Suprapubic skin (tissue), 4 donors: ENCODE measurements at regions not wholly inside any gene's neighbourhood (a gene's known extent, or its start where the extent isn't known, plus 50 kb on each side); places are given as distances from the start of the nearest gene placed in this dataset.

Experiments
- DNase-seq, 2 donors: peaks; one replicate each; pipeline ENCODE4 v3.0.0-alpha.2; 2019; ENCODE audit warnings: low spot score in 2 of 2
- H3K27ac ChIP-seq: fragments of 200-600 bp; sonication (generic); one replicate; pipeline ENCODE4 v1.5.1; 2019
- H3K27me3 ChIP-seq: fragments of 200-600 bp; sonication (generic); one replicate; pipeline ENCODE4 v1.5.1; 2019
- H3K36me3 ChIP-seq: fragments of 200-600 bp; sonication (generic); one replicate; pipeline ENCODE4 v1.5.1; 2019
- H3K4me1 ChIP-seq: fragments of 200-600 bp; sonication (generic); one replicate; pipeline ENCODE4 v1.5.1; 2019
- H3K4me3 ChIP-seq: fragments of 200-600 bp; sonication (generic); one replicate; pipeline ENCODE4 v1.5.1; 2019; ENCODE audit warnings: mild to moderate bottlenecking
- H3K9me3 ChIP-seq: fragments of 200-600 bp; sonication (generic); one replicate; pipeline ENCODE4 v1.5.1; 2019
- CTCF ChIP-seq, 2 donors: fragments of 200-600 bp in 1 of 2; fragments of 450-650 bp in 1 of 2; sonication (generic) in 1 of 2; IDR thresholded peaks; one replicate each; pipeline ENCODE4 v1.5.1; 2016 to 2019; ENCODE audit warnings: antibody characterized with exemption in 2 of 2, mild to moderate bottlenecking in 1 of 2, moderate library complexity in 1 of 2
- EP300 ChIP-seq: sonication (generic); formaldehyde crosslinking; IDR thresholded peaks from one replicate; pipeline ENCODE4 v1.6.1; 2017; ENCODE audit warnings: antibody characterized with exemption
- POLR2A ChIP-seq, 2 donors: fragments of 450-650 bp; IDR thresholded peaks; one replicate each; pipeline ENCODE4 v1.6.1; 2017; ENCODE audit warnings: antibody characterized with exemption in 2 of 2, mild to moderate bottlenecking in 2 of 2, moderate library complexity in 2 of 2
- POLR2AphosphoS5 ChIP-seq, 3 donors: sonication (generic); formaldehyde crosslinking; IDR thresholded peaks; one replicate each; pipeline ENCODE4 v1.6.1; 2017; ENCODE audit warnings: antibody characterized with exemption in 3 of 3
- WGBS: methylation state at CpG from one replicate; pipeline ENCODE4 v1.1.5; 2018; 5-methylcytosine and 5-hydroxymethylcytosine counted together

DNA sequence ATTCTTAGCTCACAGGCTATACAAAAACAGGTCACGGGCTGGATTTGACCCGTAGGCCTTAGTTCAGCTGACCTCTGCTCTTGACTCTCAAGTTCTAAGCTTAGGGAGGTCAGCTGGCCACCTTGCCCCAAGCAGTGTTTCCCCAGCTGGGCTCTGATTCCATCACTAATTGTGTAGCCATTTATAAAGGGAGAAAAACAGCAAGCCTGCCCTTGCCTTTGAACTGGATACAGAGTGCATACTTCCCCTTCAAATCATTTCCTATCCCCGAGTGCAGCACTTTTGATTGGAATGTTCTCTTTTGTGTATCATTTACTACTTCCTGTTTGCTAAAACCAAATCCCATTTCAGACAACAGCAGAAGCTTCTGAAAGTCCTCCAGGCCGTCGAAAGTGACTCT, 153.6 kb downstream of the KATNIP start:
- Histone ChIP-seq H3K27ac (no peak overlapping the region), H3K27me3 (no peaks in the 10 kb centered on the region), H3K4me1 (no peaks in the 10 kb centered on the region), H3K36me3 (peaks cover 45% of the 10 kb centered on the region), H3K4me3 (no peak overlapping the region), H3K9me3 (no peaks in the 10 kb centered on the region)
- TF ChIP-seq EP300 (no peak), POLR2AphosphoS5 (IDR thresholded peaks at IDR 0.05) (no peak), CTCF (IDR thresholded peaks at IDR 0.05) (no peak), POLR2A (IDR thresholded peaks at IDR 0.05) (no peak)
- WGBS, result 74% methylated on average over 5 of the region's 5 CpGs
- DNase-seq, result peak in 1 of 2 donors; percentile 13

- H3K36me3 ChIP-seq, result peaks cover 38% of the 10 kb centered on the region
- H3K4me1 ChIP-seq, result no peaks in the 10 kb centered on the region
- no peaks in the 10 kb centered on the region for H3K9me3 ChIP-seq
- 84% methylated on average over 4 of the region's 4 CpGs for WGBS
- H3K27ac ChIP-seq, result no peak overlapping the region
- no peak for DNase-seq
- TF ChIP-seq EP300, result no peak
- no peak for TF ChIP-seq CTCF (IDR thresholded peaks at IDR 0.05)
- TF ChIP-seq POLR2A (IDR thresholded peaks at IDR 0.05), result no peak
- TF ChIP-seq POLR2AphosphoS5 (IDR thresholded peaks at IDR 0.05), result no peak
- H3K4me3 ChIP-seq, result no peak overlapping the region
- no peaks in the 10 kb centered on the region for H3K27me3 ChIP-seq
Observed at GRCh38 chr16:27704252-27704651, 154.3 kb downstream of the KATNIP start.

DNA sequence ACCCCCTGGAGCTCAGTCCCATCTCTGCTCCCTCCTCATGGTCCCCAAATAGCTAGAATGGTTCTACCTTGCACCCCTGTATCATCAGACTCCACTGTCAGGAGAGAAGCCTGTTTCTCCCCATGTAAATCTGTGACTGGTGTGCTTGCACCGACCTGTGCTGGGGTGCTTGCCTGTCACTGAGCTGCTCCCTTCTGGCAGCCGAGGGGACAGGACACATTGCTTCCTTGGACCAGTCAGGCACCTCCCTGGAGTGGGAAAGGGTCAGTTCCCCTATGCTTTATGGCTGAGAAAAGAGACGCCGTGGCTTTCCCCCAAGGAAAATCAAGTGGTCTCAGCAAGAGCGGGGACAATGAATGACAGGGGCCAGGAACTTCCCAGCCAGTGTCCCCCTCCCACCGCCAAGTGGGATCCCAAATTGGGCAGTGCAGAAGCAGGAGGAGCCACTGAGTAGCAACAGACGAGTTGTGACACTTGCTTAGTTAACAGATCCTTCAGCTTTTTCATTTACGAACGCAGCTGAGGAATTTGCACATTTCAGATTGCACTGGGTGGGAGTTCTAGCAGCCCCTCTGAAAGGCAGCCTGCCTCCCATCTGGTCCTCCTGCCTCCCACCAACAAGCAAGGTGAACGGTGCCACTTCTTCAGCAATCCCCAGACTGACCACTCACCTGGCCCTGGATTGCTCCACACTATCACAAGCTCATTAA, 156.4 kb downstream of the KATNIP start:
- H3K36me3 ChIP-seq, result peaks cover 40% of the 10 kb centered on the region
- DNase-seq, result peak; percentile 26 to 35
- no peaks in the 10 kb centered on the region for H3K4me1 ChIP-seq
- no peaks in the 10 kb centered on the region for H3K27me3 ChIP-seq
- 93% methylated on average over 10 of the region's 10 CpGs for WGBS
- TF ChIP-seq EP300, result no peak
- TF ChIP-seq POLR2A (IDR thresholded peaks at IDR 0.05), result no peak
- TF ChIP-seq POLR2AphosphoS5 (IDR thresholded peaks at IDR 0.05), result no peak
- no peak for TF ChIP-seq CTCF (IDR thresholded peaks at IDR 0.05)
- H3K4me3 ChIP-seq, result no peak overlapping the region
- no peak overlapping the region for H3K27ac ChIP-seq
- no peaks in the 10 kb centered on the region for H3K9me3 ChIP-seq

- DNase-seq, result peak; percentile 39 to 45
- H3K27ac ChIP-seq, result no peak overlapping the region
- peaks cover 37% of the 10 kb centered on the region for H3K36me3 ChIP-seq
Observed at GRCh38 chr16:27706866-27707685, 157.1 kb downstream of the KATNIP start.

More at GRCh38 chr16:27706866-27707685, 157.1 kb downstream of the KATNIP start:
- H3K27me3 ChIP-seq, result no peaks in the 10 kb centered on the region
- no peak overlapping the region for H3K4me3 ChIP-seq
- no peaks in the 10 kb centered on the region for H3K9me3 ChIP-seq
- WGBS, result 89% methylated on average over 16 of the region's 16 CpGs
- no peaks in the 10 kb centered on the region for H3K4me1 ChIP-seq
- TF ChIP-seq CTCF (IDR thresholded peaks at IDR 0.05) (no peak), POLR2AphosphoS5 (IDR thresholded peaks at IDR 0.05) (no peak), EP300 (no peak), POLR2A (IDR thresholded peaks at IDR 0.05) (no peak)
